Stimulated activated CD8-positive, alpha-beta memory T cell treated with anti-CD3 and anti-CD28 coated beads, Interleukin-7, amount 100 ng/mL, for 24 hours (primary cell): ENCODE measurements at regions not wholly inside any gene's neighbourhood (a gene's known extent, or its start where the extent isn't known, plus 50 kb on each side); places are given as distances from the start of the nearest gene placed in this dataset.

Experiments
- DNase-seq: peaks from one replicate; pipeline ENCODE4 v3.0.0-alpha.2; 2020; ENCODE audit warnings: low read depth

- no peak for DNase-seq
Measured at GRCh38 chr14:86513564-86513963, 983.6 kb downstream of the FLRT2 start.

- DNase-seq = no peak
Measured at GRCh38 chr14:86513056-86513455, 983.1 kb downstream of the FLRT2 start.

- no peak for DNase-seq
Measured at GRCh38 chr14:86510491-86510890, 980.5 kb downstream of the FLRT2 start.

- no peak for DNase-seq
Measured at GRCh38 chr14:86505808-86506207, 975.9 kb downstream of the FLRT2 start.

- no peak for DNase-seq
Measured at GRCh38 chr14:86501611-86502010, 971.7 kb downstream of the FLRT2 start.

- DNase-seq = no peak
Measured at GRCh38 chr14:86491743-86492142, 961.8 kb downstream of the FLRT2 start.

- DNase-seq = no peak
Measured at GRCh38 chr14:86481104-86481503, 951.2 kb downstream of the FLRT2 start.

GRCh38 chr14:86464341-86464740, 934.4 kb downstream of the FLRT2 start:
- DNase-seq = no peak

GRCh38 chr14:86462193-86462753, 932.3 kb downstream of the FLRT2 start:
- DNase-seq = no peak

GRCh38 chr14:86457481-86458135, 927.7 kb downstream of the FLRT2 start:
- no peak for DNase-seq

- no peak for DNase-seq
Measured at GRCh38 chr14:86450085-86450484, 920.1 kb downstream of the FLRT2 start.

- DNase-seq = no peak
Measured at GRCh38 chr14:86442135-86442534, 912.2 kb downstream of the FLRT2 start.

GRCh38 chr14:86430853-86431252, 900.9 kb downstream of the FLRT2 start:
- no peak for DNase-seq

- DNase-seq = no peak
Measured at GRCh38 chr14:86423214-86423613, 893.3 kb downstream of the FLRT2 start.

- DNase-seq = no peak
Measured at GRCh38 chr14:86420131-86420530, 890.2 kb downstream of the FLRT2 start.

GRCh38 chr14:86414146-86414545, 884.2 kb downstream of the FLRT2 start:
- no peak for DNase-seq

- no peak for DNase-seq
Measured at GRCh38 chr14:86404989-86405649, 875.2 kb downstream of the FLRT2 start.

GRCh38 chr14:86404425-86404824, 874.5 kb downstream of the FLRT2 start:
- no peak for DNase-seq

GRCh38 chr14:86402545-86402944, 872.6 kb downstream of the FLRT2 start:
- no peak for DNase-seq

- no peak for DNase-seq
Measured at GRCh38 chr14:86391085-86391484, 861.1 kb downstream of the FLRT2 start.

- DNase-seq = no peak
Measured at GRCh38 chr14:86388216-86388615, 858.3 kb downstream of the FLRT2 start.

GRCh38 chr14:86373886-86374285, 843.9 kb downstream of the FLRT2 start:
- DNase-seq = no peak

GRCh38 chr14:86372402-86372801, 842.5 kb downstream of the FLRT2 start:
- DNase-seq = no peak

GRCh38 chr14:86364634-86365033, 834.7 kb downstream of the FLRT2 start:
- no peak for DNase-seq
